GM23338 (cell line): ENCODE measurements at regions not wholly inside any gene's neighbourhood (a gene's known extent, or its start where the extent isn't known, plus 50 kb on each side); places are given as distances from the start of the nearest gene placed in this dataset.

Source experiments
- ATAC-seq: fragments of 200-7000 bp; cut with Tn5 transposase; 3 replicates; pipeline ENCODE4 v1.9.1; 2020
- DNase-seq: peaks from one replicate; pipeline ENCODE4 v3.0.0-alpha.2; 2015; ENCODE audit warnings: low spot score
- H2AFZ ChIP-seq: fragments of 200-600 bp; sonication (generic); 2 replicates; pipeline ENCODE4 v1.8.0; 2016; ENCODE audit warnings: antibody characterized with exemption, mild to moderate bottlenecking, moderate library complexity
- H3F3A ChIP-seq: fragments of 200-600 bp; sonication (generic); replicated peaks from 2 replicates; pipeline ENCODE4 v1.8.0; 2017; ENCODE audit warnings: antibody characterized with exemption, mixed run types, low read depth
- H3K27ac ChIP-seq: fragments of 200-600 bp; sonication (generic); 2 replicates; pipeline ENCODE4 v1.6.1; 2016; ENCODE audit warnings: low read depth
- H3K27me3 ChIP-seq: fragments of 200-600 bp; sonication (generic); 2 replicates; pipeline ENCODE4 v1.8.0; 2016; ENCODE audit warnings: mild to moderate bottlenecking, mixed run types, moderate library complexity; ENCODE audit not compliant: insufficient read depth
- H3K36me3 ChIP-seq: fragments of 200-600 bp; sonication (generic); 2 replicates; pipeline ENCODE4 v1.8.0; 2016; ENCODE audit warnings: mild to moderate bottlenecking; ENCODE audit not compliant: insufficient read depth
- H3K4me1 ChIP-seq: fragments of 200-600 bp; sonication (generic); 2 replicates; pipeline ENCODE4 v1.8.0; 2016; ENCODE audit warnings: mild to moderate bottlenecking, moderate library complexity; ENCODE audit not compliant: insufficient read depth
- H3K4me2 ChIP-seq: fragments of 200-600 bp; sonication (generic); 2 replicates; pipeline ENCODE4 v1.7.1; 2017; ENCODE audit warnings: mixed run types
- H3K4me3 ChIP-seq: fragments of 200-600 bp; sonication (generic); 2 replicates; pipeline ENCODE4 v1.6.1; 2016; ENCODE audit warnings: mixed run types
- H3K79me2 ChIP-seq: fragments of 200-600 bp; sonication (generic); replicated peaks from 2 replicates; pipeline ENCODE4 v1.8.0; 2017; ENCODE audit warnings: mild to moderate bottlenecking; ENCODE audit not compliant: insufficient read depth
- H3K9me2 ChIP-seq: fragments of 200-600 bp; sonication (generic); 2 replicates; pipeline ENCODE4 v1.8.0; 2017; ENCODE audit not compliant: insufficient read depth
- H4K20me1 ChIP-seq: fragments of 200-600 bp; sonication (generic); replicated peaks from 2 replicates; pipeline ENCODE4 v1.8.0; 2017; ENCODE audit warnings: mild to moderate bottlenecking; ENCODE audit not compliant: insufficient read depth
- H3K27ac Mint-ChIP-seq: 2 replicates; pipeline ENCODE4 v1.8.0; 2020; ENCODE audit warnings: inconsistent platforms, mild to moderate bottlenecking, moderate library complexity, mixed read lengths
- H3K27me3 Mint-ChIP-seq: 3 replicates; pipeline ENCODE4 v1.8.0; 2022; ENCODE audit warnings: low read depth, mild to moderate bottlenecking, moderate library complexity, mixed read lengths, inconsistent platforms; ENCODE audit not compliant: insufficient read depth, poor library complexity
- H3K36me3 Mint-ChIP-seq: 3 replicates; pipeline ENCODE4 v1.8.0; 2021; ENCODE audit warnings: low read depth, mild to moderate bottlenecking, inconsistent platforms, moderate library complexity, mixed read lengths
- H3K4me1 Mint-ChIP-seq: 3 replicates; pipeline ENCODE4 v1.8.0; 2020; ENCODE audit warnings: mild to moderate bottlenecking, inconsistent platforms, mixed read lengths
- H3K4me3 Mint-ChIP-seq: 3 replicates; pipeline ENCODE4 v1.8.0; 2021; ENCODE audit warnings: moderate library complexity, mild to moderate bottlenecking, inconsistent platforms, mixed read lengths
- H3K9me3 Mint-ChIP-seq: 3 replicates; pipeline ENCODE4 v1.8.0; 2020; ENCODE audit warnings: moderate library complexity, mild to moderate bottlenecking, inconsistent platforms, mixed read lengths
- CREB1 ChIP-seq: fragments of 250-450 bp; sonication (Bioruptor Pico); IDR thresholded peaks from 2 replicates; pipeline ENCODE4 v1.5.0; 2020; ENCODE audit warnings: low read depth, mild to moderate bottlenecking, moderate library complexity
- CTCF ChIP-seq, 2 experiments: fragments of 200-600 bp in 1 of 2; sonication (generic) in 1 of 2; conservative IDR thresholded peaks; 2 replicates each; pipeline versions ENCODE4 v1.5.1 to v1.6.1; 2016 to 2017; ENCODE audit warnings: antibody characterized with exemption in 2 of 2, low read depth in 2 of 2, mild to moderate bottlenecking in 2 of 2, moderate library complexity in 1 of 2
- ETS1 ChIP-seq: IDR thresholded peaks from 2 replicates; pipeline ENCODE4 v1.6.1; 2016; ENCODE audit warnings: antibody characterized with exemption
- EZH2 ChIP-seq: fragments of 200-600 bp; sonication (generic); IDR thresholded peaks from one replicate; pipeline ENCODE4 v1.8.0; 2017; ENCODE audit warnings: antibody characterized with exemption, mild to moderate bottlenecking, low read depth; ENCODE audit not compliant: unreplicated experiment
- EZH2phosphoT487 ChIP-seq: fragments of 200-600 bp; sonication (generic); IDR thresholded peaks from one replicate; pipeline ENCODE4 v1.8.1; 2018; ENCODE audit warnings: antibody characterized with exemption; ENCODE audit not compliant: unreplicated experiment
- JUNB ChIP-seq: IDR thresholded peaks from one replicate; pipeline ENCODE4 v1.6.1; 2016; ENCODE audit warnings: antibody characterized with exemption; ENCODE audit not compliant: unreplicated experiment
- NANOG ChIP-seq: IDR thresholded peaks from 2 replicates; pipeline ENCODE4 v1.6.1; 2016; ENCODE audit warnings: antibody characterized with exemption, borderline replicate concordance
- POLR2AphosphoS5 ChIP-seq: IDR thresholded peaks from 2 replicates; pipeline ENCODE4 v1.6.1; 2016; ENCODE audit warnings: antibody characterized with exemption, low read depth
- STAT1 ChIP-seq: IDR thresholded peaks from one replicate; pipeline ENCODE4 v1.6.1; 2016; ENCODE audit warnings: antibody characterized with exemption; ENCODE audit not compliant: unreplicated experiment
- ZNF114 ChIP-seq: fragments of 250-450 bp; sonication (Bioruptor Pico); IDR thresholded peaks from 2 replicates; pipeline ENCODE4 v1.5.0; 2020; ENCODE audit warnings: mild to moderate bottlenecking, moderate library complexity
- ZNF331 ChIP-seq: fragments of 250-450 bp; sonication (Bioruptor Pico); IDR thresholded peaks from 2 replicates; pipeline ENCODE4 v1.5.0; 2020; ENCODE audit warnings: low read depth, mild to moderate bottlenecking, moderate library complexity
- TF ChIP-seq, protein P1 (sequence below): fragments of 250-450 bp; sonication (Bioruptor Pico); IDR thresholded peaks from 2 replicates; pipeline ENCODE4 v1.5.0; 2020; ENCODE audit warnings: mild to moderate bottlenecking, moderate library complexity
- TF ChIP-seq, protein P2 (sequence below): IDR thresholded peaks from one replicate; pipeline ENCODE4 v1.6.1; 2018; ENCODE audit warnings: antibody characterized with exemption; ENCODE audit not compliant: unreplicated experiment

DNA sequence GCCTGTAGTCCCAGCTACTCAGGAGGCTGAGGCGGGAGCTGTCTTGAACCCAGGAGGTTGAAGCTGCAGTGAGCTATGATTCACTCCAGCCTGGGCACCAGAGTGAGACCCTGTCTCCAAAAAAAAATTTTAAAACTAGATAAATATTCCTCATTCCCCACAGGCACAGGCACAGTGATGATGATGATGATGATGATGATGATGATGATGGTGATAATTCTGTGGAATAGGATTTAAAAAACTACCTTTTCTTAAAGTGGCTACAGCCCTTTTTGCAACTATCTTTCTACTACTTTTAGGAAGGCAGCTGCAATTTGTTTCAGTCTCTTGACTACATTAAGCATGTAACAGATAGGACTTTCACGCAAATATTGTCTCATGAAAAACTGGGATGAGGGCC lies 76.6 kb upstream of the SCAF8 start:
- H3K4me3 ChIP-seq, result no peak overlapping the region

More for the DNA sequence above, 76.6 kb upstream of the SCAF8 start:
- Histone ChIP-seq H3K79me2 (no peaks in the 10 kb centered on the region), H3K27me3 (no peaks in the 10 kb centered on the region), H3K4me2 (no peak overlapping the region), H2AFZ (no peak overlapping the region), H3K9me2 (no peaks in the 10 kb centered on the region), H4K20me1 (0 out of 2 replicates have a peak, but pooled peaks cover 3% of the 10 kb centered on the region), H3K27ac (no peak overlapping the region), H3F3A (no peaks in the 10 kb centered on the region), H3K36me3 (no peaks in the 10 kb centered on the region), H3K4me1 (no peaks in the 10 kb centered on the region)
- DNase-seq (no peak), ATAC-seq (no peak)
- Mint-ChIP-seq H3K4me3 (no peak overlapping the region), H3K27me3 (no peaks in the 10 kb centered on the region), H3K36me3 (no peaks in the 10 kb centered on the region), H3K9me3 (no peaks in the 10 kb centered on the region), H3K4me1 (no peaks in the 10 kb centered on the region), H3K27ac (no peak overlapping the region)
- TF ChIP-seq, protein P1, sequence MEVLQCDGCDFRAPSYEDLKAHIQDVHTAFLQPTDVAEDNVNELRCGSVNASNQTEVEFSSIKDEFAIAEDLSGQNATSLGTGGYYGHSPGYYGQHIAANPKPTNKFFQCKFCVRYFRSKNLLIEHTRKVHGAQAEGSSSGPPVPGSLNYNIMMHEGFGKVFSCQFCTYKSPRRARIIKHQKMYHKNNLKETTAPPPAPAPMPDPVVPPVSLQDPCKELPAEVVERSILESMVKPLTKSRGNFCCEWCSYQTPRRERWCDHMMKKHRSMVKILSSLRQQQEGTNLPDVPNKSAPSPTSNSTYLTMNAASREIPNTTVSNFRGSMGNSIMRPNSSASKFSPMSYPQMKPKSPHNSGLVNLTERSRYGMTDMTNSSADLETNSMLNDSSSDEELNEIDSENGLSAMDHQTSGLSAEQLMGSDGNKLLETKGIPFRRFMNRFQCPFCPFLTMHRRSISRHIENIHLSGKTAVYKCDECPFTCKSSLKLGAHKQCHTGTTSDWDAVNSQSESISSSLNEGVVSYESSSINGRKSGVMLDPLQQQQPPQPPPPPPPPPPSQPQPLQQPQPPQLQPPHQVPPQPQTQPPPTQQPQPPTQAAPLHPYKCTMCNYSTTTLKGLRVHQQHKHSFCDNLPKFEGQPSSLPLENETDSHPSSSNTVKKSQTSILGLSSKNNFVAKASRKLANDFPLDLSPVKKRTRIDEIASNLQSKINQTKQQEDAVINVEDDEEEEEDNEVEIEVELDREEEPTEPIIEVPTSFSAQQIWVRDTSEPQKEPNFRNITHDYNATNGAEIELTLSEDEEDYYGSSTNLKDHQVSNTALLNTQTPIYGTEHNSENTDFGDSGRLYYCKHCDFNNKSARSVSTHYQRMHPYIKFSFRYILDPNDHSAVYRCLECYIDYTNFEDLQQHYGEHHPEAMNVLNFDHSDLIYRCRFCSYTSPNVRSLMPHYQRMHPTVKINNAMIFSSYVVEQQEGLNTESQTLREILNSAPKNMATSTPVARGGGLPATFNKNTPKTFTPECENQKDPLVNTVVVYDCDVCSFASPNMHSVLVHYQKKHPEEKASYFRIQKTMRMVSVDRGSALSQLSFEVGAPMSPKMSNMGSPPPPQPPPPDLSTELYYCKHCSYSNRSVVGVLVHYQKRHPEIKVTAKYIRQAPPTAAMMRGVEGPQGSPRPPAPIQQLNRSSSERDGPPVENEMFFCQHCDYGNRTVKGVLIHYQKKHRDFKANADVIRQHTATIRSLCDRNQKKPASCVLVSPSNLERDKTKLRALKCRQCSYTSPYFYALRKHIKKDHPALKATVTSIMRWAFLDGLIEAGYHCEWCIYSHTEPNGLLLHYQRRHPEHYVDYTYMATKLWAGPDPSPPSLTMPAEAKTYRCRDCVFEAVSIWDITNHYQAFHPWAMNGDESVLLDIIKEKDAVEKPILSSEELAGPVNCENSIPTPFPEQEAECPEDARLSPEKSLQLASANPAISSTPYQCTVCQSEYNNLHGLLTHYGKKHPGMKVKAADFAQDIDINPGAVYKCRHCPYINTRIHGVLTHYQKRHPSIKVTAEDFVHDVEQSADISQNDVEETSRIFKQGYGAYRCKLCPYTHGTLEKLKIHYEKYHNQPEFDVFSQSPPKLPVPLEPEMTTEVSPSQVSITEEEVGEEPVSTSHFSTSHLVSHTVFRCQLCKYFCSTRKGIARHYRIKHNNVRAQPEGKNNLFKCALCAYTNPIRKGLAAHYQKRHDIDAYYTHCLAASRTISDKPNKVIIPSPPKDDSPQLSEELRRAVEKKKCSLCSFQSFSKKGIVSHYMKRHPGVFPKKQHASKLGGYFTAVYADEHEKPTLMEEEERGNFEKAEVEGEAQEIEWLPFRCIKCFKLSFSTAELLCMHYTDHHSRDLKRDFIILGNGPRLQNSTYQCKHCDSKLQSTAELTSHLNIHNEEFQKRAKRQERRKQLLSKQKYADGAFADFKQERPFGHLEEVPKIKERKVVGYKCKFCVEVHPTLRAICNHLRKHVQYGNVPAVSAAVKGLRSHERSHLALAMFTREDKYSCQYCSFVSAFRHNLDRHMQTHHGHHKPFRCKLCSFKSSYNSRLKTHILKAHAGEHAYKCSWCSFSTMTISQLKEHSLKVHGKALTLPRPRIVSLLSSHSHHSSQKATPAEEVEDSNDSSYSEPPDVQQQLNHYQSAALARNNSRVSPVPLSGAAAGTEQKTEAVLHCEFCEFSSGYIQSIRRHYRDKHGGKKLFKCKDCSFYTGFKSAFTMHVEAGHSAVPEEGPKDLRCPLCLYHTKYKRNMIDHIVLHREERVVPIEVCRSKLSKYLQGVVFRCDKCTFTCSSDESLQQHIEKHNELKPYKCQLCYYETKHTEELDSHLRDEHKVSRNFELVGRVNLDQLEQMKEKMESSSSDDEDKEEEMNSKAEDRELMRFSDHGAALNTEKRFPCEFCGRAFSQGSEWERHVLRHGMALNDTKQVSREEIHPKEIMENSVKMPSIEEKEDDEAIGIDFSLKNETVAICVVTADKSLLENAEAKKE (CRISPR knock-in tag), result no peak
- no peak for TF ChIP-seq EZH2
- TF ChIP-seq NANOG, result no peak
- no peak for TF ChIP-seq EZH2phosphoT487
- TF ChIP-seq CTCF (conservative IDR thresholded peaks at IDR 0.05; ENCODE audit: low read depth in 2 of 2), result no peak
- no peak for TF ChIP-seq CREB1 (CRISPR knock-in tag)
- no peak for TF ChIP-seq ZNF114 (CRISPR knock-in tag)
- TF ChIP-seq STAT1, result no peak
- TF ChIP-seq ETS1, result no peak
- no peak for TF ChIP-seq ZNF331 (CRISPR knock-in tag)
- TF ChIP-seq JUNB, result no peak
- TF ChIP-seq, protein P2, sequence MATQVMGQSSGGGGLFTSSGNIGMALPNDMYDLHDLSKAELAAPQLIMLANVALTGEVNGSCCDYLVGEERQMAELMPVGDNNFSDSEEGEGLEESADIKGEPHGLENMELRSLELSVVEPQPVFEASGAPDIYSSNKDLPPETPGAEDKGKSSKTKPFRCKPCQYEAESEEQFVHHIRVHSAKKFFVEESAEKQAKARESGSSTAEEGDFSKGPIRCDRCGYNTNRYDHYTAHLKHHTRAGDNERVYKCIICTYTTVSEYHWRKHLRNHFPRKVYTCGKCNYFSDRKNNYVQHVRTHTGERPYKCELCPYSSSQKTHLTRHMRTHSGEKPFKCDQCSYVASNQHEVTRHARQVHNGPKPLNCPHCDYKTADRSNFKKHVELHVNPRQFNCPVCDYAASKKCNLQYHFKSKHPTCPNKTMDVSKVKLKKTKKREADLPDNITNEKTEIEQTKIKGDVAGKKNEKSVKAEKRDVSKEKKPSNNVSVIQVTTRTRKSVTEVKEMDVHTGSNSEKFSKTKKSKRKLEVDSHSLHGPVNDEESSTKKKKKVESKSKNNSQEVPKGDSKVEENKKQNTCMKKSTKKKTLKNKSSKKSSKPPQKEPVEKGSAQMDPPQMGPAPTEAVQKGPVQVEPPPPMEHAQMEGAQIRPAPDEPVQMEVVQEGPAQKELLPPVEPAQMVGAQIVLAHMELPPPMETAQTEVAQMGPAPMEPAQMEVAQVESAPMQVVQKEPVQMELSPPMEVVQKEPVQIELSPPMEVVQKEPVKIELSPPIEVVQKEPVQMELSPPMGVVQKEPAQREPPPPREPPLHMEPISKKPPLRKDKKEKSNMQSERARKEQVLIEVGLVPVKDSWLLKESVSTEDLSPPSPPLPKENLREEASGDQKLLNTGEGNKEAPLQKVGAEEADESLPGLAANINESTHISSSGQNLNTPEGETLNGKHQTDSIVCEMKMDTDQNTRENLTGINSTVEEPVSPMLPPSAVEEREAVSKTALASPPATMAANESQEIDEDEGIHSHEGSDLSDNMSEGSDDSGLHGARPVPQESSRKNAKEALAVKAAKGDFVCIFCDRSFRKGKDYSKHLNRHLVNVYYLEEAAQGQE, result no peak
- TF ChIP-seq POLR2AphosphoS5, result no peak
